ENCODE measurements at regions not wholly inside any gene's neighbourhood (a gene's known extent, or its start where the extent isn't known, plus 50 kb on each side); places are given as distances from the start of the nearest gene placed in this dataset.

- TF ChIP-seq ZNF407 (IDR thresholded peaks at IDR 0.05; ENCODE audit: low read depth) (no peak), HDAC3 (IDR thresholded peaks at IDR 0.05; ENCODE audit: borderline replicate concordance, partially characterized antibody) (no peak), NR1H2 (CRISPR knock-in tag; IDR thresholded peaks at IDR 0.05) (no peak), CTBP1 (IDR thresholded peaks at IDR 0.05; ENCODE audit: borderline replicate concordance) (no peak), ZNF224 (CRISPR knock-in tag; IDR thresholded peaks at IDR 0.05) (no peak)
These were observed 116.1 kb downstream of the CCDC34 start (continued) for GRCh38 chr11:27246925-27247324.

All from K562 (cell line).